NCI-H446 (cell line): ENCODE measurements at regions not wholly inside any gene's neighbourhood (a gene's known extent, or its start where the extent isn't known, plus 50 kb on each side); places are given as distances from the start of the nearest gene placed in this dataset.

Experiments
- DNase-seq, 2 experiments: peaks; one replicate each; lab custom pipeline; 2025; lab: John Stamatoyannopoulos, UW

DNA sequence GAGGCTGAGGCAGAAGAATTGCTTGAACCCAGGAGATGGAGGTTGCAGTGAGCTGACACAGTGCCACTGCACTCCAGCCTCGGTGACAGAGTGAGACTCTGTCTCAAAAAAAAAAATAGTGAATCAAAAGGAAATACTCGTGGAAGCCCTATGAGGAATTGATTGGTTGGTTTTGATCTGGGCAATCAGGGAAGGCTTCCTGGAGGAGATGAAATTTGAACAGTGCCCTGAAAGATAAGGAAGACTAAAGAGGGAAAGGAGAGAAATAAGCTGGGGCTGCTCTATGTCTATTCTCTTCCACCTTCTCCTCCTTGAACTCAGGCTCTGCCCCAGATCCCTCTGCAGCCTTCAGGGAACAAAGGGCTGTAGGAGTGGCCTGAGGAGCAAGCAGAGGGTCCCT, 54.1 kb downstream of the IRF2BPL start:
- no peak for DNase-seq

DNA sequence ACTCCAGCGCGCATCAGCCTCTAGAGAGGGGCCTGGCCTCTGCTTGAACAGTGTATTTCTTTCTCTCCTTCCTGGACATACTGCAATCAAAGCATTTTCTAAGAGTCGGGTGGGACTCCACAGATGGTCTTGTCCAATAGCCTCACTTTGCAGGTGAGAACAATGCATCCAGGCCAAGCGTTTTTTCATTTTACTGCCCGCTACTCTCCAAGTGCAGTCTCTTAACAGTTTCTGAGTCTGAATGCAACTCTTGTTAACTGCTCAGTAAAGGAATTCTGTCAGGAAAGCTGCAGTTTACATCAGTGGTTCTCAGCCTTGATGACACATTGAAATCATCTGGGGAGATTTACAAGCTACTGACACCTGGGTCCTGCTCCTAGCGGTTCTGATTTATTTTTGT, 57.0 kb downstream of the IRF2BPL start:
- DNase-seq, result no peak

DNA sequence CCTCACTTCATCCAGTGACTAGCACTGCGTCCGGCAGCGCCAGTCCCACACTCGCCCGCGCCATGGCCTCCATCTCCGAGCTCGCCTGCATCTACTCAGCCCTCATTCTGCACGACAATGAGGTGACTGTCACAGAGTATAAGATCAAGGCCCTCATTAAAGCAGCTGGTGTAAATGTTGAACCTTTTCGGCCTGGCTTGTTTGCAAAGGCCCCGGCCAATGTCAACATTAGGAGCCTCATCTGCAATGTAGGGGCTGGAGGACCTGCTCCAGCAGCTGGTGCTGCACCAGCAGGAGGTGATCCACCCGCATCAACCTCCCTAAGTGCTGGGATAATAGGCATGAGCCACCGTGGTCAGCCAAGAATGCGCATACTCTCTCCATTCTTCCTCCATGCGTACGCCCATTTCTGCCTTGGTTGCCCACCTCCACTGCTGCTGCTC, 59.9 kb downstream of the IRF2BPL start:
- no peak for DNase-seq

DNA sequence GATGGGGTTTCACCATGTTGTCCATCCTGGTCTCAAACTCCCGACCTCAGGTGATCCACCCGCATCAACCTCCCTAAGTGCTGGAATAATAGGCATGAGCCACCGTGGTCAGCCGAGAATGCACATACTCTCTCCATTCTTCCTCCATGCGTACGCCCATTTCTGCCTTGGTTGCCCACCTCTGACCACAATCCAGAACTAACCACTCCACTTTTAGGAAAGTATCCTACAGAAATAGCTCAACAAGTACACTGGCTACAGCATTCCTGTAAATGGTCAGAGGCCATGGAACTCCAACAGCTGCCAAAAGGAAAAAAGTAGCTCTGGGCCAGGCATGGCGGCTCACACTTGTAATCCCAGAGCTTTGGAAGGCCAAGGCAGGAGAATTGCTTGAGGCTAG, 60.7 kb downstream of the IRF2BPL start:
- no peak for DNase-seq

DNA sequence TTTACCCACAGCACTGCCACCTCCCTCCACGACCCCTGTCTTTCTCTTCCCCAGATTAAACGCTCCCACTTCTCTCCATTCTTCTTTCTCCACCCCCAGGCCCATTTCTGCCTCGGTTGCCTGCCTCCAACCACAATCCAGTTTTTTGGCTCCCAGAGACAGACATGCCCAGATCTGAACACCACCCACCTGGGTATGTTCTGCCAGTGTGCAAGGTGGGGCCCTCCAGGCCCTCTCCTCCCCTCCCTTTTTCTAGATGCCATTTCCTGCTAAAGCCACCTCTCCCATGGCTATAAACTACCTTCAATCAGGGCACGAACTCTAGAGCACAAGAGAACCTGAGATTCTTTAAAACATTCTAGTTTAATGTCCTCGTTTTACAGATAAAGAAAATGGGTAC, 63.3 kb downstream of the IRF2BPL start:
- no peak for DNase-seq

DNA sequence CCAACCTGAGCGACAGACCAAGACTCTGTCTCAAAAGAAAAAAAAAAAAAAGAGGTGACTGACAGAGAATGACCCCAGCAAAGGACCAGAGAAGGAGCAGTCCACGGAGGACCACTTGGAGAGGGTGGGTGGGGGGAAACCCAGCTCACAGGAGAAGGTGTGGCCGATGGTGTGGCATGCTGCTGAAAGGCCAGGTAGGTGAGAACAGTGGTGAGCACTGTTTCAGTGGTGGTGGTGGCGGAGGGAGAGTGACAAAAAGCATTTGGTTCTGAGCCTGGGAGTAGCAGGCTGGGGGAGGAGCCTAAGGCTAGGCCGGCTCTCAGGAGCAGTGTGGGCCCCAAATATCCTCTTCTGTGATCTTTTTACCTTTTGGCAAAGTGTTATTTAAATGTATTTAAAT, 63.8 kb downstream of the IRF2BPL start:
- DNase-seq, result no peak

DNA sequence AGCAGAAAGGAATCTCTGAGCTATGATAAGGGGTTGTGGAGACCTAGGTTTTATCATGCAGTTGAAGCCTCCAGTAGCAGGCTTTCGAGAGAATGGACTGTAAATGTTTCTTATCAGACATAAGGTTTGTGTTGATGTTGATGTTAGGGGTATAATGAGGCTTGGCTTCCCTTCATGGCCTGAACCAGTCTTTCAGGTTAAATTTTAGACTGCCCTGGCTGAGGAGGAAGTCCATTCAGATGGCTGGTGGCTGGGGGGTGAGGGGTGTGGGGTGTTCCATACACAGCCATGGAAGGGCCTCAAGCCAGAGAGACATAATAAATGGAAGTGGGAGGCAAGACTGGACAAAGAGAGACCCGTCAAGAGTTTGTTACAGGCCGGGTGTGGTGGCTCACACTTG, 65.1 kb downstream of the IRF2BPL start:
- no peak for DNase-seq

DNA sequence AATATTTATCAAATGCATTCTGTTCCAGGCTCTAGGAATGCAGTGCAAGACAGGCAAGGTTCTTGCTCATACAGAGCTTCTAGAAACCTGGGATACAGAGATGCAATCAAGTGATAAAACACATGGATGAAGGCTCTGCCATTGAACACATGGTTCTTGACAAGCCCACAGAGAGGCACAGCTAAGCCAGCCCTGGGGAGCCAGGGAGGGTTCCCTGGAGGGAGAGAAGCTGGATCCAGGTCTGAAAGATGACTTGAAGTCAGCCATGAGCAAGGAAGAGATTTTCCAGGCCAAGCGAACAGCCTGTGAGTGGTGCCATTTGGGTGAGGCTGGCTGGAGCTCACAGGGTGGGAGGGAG, 66.2 kb downstream of the IRF2BPL start:
- DNase-seq, result no peak

DNA sequence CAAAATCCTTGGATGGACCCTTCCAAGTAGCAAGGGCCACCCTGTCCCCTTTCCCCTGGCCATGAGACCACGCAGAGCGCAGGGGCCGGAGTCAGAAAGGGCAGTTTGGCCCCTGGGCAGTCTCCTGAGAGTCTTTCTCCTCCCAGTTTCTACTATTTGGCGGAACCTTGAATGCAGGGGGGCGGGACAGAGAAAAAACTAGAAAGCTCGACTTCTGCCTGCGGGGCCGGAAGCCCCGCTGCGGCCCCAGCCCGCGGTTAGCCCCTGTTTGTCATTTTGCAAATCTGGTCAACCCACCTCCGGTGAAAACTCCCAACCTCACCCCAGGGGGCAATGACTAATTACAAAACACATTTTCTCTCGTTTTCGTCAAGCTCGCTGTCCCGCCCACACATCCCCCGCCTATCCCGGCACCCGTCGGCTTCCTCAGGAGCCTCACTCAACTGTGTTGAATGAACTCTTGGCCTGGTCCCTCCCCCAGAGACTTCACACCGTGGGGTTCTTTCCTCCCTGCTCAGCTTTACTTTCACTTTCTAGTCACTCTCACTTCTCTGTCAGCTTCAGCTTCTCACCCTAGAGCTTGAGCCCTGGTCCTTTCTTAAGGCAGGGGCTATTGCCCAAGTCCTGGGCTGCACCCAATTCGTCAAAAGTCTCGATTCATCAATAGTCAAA, 66.7 kb downstream of the IRF2BPL start:
- DNase-seq, result no peak

DNA sequence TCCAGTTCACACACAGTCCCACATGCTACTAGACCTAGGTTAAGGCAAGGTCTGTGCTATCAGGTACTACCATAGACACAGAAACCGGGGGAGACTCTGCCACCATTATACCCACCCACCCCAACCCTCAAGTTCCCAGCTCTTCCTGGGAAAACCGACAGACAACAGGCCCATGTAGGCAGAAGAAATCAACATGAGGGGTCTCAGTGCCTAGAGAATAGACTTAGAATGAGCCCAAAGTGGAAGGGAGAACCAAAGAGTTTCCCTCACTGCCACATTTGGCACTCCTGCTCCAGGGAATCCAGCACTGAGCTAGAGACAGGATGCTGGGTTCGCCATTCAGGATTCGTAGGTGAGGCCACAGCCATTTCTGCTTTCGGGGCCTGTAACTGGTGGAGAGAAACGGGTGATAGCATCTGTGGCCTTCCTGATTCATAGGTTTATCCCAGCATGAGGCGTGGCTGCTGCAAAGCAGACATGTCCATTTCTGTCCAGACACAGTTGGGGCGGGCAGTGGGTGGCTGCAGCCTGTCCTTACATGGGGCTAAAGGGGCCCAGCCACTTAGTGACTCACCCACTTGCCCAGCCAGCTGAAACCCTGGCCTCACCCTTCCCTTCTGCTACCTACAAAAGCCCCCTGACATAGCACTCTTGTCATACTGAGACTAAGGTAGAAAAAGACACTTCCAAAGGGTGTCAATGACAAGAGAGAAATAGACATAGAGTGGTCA, 69.4 kb downstream of the IRF2BPL start:
- DNase-seq, result no peak

DNA sequence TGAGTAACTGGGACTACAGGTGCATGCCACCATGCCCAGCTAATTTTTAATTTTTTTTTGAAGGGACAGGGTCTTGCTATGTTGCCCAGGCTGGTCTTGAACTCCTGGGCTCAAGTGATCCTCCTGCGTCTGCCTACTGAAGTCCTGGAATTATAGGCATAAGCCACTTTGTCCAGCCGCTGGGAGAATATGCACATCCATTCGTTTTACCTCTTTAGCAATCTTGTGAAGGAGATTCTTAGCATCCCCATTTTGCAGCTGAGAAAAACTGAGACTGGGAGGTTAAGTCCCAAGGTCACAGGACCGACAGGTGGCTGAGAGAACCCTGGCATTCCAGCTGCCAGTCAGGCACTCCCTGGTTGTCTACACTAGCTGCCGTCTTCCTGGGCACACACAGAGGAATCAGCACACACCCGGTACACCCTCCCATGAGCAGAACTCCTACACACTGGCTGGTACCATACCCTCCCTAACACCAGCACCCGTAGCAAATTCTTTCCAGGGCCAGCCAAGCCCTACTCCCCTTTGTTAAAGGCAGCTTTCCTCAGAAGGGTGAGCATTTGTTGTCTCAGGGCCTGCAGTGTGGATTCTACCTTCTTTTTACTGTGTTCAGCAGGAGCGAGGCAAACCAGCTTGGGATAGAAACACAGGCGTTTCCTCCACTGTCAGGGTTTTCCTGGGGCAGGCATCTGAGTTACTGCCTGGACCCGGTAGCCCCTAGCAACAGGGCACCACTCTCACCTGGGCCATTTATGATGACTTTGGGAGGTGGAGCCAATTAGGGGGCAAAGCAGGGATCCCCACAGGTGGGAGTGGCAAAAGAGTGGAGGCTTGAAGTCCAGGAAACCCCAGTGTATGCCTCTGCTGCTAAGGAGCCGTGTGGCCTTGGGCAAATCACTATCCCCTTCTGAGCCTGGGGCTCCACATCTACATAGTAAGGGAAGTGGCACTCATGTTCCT, 70.2 kb downstream of the IRF2BPL start:
- no peak for DNase-seq

DNA sequence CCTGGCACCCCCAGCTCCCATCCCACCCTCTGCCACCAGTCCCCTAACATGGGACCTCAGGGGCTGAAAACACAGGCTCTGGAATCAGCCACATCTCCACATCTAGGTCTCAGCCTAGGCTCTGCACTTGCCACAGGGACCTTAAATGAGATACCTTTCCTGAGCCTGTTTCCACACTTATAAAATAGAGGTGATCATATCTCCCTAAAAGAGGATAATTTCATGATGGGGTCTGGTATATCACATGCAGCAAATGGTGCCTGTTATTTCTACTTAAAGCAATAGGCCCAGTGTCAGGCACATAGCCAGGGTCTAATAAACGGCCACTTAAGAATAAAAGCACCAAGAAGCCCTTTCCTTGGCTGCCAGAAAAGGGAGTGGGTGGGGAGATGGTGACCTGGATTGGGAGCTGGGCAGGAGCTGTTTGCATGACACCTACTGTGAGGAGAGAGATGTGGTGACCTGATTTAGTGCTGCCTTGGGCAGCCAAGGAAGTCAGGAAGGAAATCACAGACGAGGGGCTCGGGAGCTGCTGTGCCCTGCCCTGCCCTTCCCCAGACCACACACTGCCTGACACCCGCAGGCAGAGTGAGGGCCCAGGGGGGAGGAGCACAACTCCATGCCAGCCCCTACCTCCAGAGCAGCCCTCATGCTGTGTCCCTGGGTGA, 71.2 kb downstream of the IRF2BPL start:
- peak in 1 of 2 experiments; percentile 20 for DNase-seq

DNA sequence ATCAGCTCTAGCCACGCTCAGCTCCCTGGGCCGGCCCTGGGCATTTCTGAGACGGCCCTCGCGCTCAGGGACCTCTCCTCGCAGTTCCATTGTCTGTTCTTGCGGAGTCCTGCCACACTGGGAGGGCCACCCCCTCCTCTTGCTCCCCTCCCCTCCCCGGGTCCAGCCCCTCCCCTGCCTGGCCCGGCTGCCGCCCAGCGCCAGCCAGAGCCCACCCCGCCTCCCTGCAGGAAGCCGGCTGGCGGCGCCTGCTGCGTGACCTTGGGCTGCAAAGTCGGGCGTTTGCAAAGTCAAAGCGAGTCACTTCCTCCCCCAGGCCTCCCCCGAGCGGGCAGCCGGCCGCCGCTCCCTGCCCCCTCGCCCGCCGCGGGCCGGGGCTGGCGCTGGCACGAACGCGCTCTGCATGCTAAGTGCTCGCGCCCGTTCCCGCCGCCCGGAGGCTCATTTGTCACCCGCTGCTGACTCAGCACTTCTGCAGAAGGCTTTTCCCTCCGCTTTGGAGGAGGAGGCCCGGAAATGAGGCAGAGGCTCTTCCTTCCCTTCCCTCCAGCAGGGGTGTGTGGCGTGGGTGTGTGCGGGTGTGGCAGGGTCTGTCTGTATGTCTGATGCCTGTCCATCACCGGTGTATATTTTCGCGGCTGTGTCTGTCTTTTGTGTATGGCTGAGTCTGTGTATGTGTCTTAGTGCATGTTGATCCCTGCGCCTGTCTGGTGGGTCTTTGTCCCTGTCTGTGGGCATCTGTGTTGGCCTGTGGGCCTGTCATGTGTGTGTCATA, 72.0 kb downstream of the IRF2BPL start:
- DNase-seq, result peak; percentile 87 to 93

DNA sequence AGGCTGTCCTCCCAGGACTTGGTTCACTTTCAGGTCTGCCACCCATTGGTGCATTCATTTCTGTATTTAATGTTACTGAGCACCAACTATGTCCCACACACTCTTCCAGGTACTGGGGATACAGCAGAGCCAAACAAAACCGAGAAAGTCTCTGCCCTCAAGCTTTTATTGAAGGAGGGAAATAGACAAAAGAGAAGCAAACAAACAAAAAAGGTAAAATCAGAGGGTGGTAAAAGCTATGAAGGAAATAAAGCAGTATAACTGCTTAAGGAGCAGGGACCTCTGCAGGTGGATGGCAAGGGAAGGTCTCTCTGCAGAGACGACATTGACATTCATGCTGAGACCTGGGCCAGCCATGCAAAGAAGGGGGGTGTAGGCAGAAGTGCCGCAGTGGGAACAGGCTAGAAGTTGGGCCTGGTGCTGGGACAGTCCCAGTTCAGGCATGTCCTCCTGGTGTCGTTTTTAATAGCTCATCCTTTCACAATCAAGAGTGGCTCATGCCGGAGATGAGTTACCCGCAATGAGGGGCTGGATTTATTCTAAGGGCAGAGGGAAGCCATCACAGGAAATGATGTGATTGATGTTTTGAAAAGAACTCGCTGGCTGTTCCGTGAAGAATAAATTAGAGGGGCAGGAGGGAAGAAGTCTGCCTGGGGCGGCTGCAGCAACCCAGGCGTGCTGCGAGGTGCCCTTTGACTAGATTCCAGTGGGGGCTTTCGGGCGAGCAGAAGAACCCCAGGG, 72.8 kb downstream of the IRF2BPL start:
- no peak for DNase-seq

DNA sequence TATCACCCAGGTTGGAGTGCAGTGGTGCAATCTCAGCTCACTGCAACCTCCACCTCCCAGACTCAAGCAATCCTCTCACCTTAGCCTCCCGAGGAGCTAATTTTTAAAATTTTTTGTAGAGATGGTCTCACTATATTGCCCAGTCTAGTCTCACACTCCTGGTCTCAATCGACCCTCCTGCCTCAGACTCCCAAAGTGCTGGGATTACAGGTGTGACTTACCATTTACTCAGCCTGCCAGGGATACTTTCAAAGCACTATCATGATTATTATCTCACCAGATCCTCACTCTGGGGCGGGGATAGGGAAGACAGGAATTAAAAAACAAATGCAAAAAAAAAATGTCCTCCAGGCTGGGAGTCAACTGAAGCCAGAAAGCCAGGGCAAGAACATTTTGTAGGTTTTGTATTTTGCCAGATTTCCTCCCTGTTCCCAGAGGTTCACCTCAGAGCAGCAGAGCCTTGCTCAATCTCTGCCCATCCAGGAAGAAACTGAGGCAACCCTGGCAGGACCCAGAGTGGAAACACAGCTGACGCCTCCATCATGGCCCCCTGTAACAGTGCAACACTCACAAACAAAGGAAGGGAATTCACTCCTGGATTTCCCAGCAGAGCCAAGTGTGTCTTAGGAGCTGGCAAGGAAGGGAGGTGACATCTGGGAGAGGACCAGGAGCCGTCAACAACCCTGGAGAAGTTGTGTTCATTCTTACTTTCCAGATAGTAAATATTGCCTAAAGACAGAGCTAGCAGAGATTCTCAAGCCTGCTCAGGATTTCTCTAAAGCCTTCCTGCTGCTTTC, 73.9 kb downstream of the IRF2BPL start:
- DNase-seq, result peak in 1 of 2 experiments; percentile 52

DNA sequence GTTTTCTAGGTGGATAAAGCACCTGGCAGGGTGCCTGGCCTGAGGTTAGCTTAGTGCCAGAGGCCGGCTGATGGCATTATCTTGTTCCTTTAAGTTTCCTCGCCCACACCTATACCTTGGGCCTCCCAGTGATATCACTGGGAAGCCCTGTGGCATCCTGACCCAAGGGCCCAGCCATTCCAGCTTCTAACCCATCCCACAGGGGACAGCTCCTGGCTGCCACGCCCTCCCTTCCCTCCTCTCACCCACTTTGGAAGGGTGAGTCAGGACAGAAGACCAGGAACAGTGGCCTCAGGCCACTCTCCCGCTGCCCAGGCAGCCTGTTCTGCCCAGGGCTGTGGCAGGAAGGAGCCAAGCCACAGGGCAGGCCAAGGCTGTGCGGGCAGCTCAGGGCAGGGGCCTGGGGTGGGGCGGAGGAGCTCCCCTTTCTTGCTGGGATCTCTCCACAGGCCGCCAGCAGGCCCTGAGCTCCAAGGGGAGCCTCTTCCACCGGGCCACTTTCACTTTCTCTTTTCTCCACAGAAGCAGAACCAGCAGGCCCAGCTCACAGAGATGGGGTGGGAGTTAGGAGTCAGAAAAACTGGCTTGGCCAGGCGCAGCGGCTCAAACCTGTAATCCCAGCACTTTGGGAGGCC, 75.1 kb downstream of the IRF2BPL start:
- DNase-seq, result no peak

DNA sequence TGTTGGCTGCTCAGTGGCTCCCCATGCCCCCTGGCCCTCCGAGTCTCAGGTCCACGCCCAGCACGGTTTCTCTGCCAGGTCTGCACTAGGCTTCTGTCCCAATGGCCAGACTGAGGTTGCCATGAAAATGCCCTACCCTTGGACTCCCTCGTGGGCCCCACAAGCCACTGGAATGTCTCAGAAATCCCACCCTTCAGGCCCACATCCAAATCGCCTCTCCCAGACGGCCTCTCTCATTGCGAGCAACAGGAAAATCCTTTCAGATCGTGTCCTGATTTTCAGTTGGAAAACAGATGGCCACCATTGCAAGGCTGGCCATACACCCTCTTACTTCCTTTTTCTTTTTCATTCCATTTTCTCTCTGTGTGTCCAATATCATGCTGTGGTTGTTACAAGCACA, 77.3 kb downstream of the IRF2BPL start:
- no peak for DNase-seq

DNA sequence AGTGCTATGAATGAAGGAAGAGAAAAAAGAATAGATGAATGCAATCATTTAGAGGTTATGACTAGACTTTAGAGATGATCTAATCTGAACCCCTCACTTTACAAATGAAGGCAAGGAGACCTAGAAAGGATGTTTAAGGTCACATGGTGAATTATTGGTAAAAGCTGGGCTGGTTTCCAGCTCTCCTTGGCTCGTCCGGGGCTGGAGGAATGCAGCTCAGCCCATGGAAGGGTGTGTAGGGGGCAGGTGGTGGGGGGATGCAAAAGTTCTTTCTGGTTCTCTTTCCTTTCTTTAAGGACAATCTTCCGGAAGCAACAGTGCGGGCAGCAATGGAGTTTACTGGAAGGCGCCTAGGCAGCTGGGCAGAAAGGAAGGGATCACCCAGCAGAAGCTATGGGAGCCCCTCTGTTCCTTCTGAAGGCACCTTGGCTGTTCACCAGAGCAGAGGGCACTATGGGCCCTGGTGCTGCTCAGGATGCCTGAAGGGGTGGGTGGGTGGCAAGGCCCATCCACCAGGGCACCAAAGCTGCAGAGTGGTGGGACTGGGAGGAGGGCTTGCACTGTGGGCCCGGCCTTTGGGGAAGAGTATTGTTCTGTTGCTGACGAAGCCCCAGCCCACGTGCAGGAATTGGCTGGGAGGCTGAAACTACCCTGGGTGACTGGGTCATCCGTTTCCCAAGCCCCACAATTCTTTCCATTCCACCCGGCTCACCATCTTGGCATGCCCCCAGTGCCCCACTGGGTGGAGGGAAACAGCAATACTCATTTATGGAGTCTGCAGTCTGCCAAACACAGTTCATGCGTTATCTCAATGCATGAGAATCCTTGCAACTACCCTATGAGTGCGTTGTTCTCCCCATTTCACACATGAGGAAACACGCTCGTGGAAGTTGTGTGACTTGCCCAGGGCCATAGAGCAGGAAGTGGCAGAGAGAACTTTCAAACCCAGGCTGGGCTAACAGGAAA, 78.2 kb downstream of the IRF2BPL start:
- DNase-seq, result peak; percentile 26 to 38
